Mesendoderm (in vitro differentiated cells): ENCODE measurements at regions not wholly inside any gene's neighbourhood (a gene's known extent, or its start where the extent isn't known, plus 50 kb on each side); places are given as distances from the start of the nearest gene placed in this dataset.
"Not testable (repeated sequence)": the region's sequence is repeated elsewhere in the genome, so short reads cannot be mapped to it uniquely, and the experiment has no call there.

Experiments used
- DNase-seq: peaks from one replicate; pipeline ENCODE4 v3.0.0; 2013
- H2AK5ac ChIP-seq: 2 replicates; pipeline ENCODE4 v1.6.1; 2013; ENCODE audit warnings: low read length, inconsistent platforms
- H2BK120ac ChIP-seq: 2 replicates; pipeline ENCODE4 v1.6.1; 2013; ENCODE audit warnings: low read depth, mild to moderate bottlenecking, low read length, moderate library complexity, mixed read lengths
- H2BK15ac ChIP-seq: replicated peaks from 2 replicates; pipeline ENCODE4 v1.6.1; 2013; ENCODE audit warnings: low read depth, mild to moderate bottlenecking, moderate library complexity
- H2BK5ac ChIP-seq: 2 replicates; pipeline ENCODE4 v1.6.1; 2013; ENCODE audit warnings: low read length, inconsistent platforms
- H3K18ac ChIP-seq: 2 replicates; pipeline ENCODE4 v1.6.1; 2013; ENCODE audit warnings: mild to moderate bottlenecking, low read length, mixed read lengths
- H3K23ac ChIP-seq: one replicate; pipeline ENCODE4 v1.6.1; 2013; ENCODE audit warnings: low read length
- H3K27ac ChIP-seq: 2 replicates; pipeline ENCODE4 v1.5.1; 2013; ENCODE audit warnings: low read depth, mild to moderate bottlenecking, inconsistent platforms, low read length, moderate library complexity
- H3K27me3 ChIP-seq: 2 replicates; pipeline ENCODE4 v1.6.1; 2013; ENCODE audit warnings: low read length, control low read depth, mild to moderate bottlenecking, inconsistent platforms; ENCODE audit not compliant: insufficient read depth, poor library complexity
- H3K36me3 ChIP-seq: 2 replicates; pipeline ENCODE4 v1.6.1; 2013; ENCODE audit warnings: low read length, inconsistent platforms; ENCODE audit not compliant: control insufficient read depth, insufficient read depth
- H3K4ac ChIP-seq: one replicate; pipeline ENCODE4 v1.6.1; 2013; ENCODE audit warnings: low read depth, mild to moderate bottlenecking, low read length, moderate library complexity
- H3K4me1 ChIP-seq: 2 replicates; pipeline ENCODE4 v1.6.1; 2013; ENCODE audit warnings: low read depth, low read length, inconsistent platforms; ENCODE audit not compliant: control insufficient read depth
- H3K4me2 ChIP-seq: 2 replicates; pipeline ENCODE4 v1.6.1; 2013; ENCODE audit warnings: low read length
- H3K4me3 ChIP-seq: 2 replicates; pipeline ENCODE4 v1.5.1; 2013; ENCODE audit warnings: mild to moderate bottlenecking, low read length
- H3K56ac ChIP-seq: one replicate; pipeline ENCODE4 v1.6.1; 2013; ENCODE audit warnings: low read length
- H3K79me1 ChIP-seq: 2 replicates; pipeline ENCODE4 v1.6.1; 2013; ENCODE audit warnings: low read length, inconsistent platforms
- H3K79me2 ChIP-seq: 2 replicates; pipeline ENCODE4 v1.6.1; 2013; ENCODE audit warnings: mild to moderate bottlenecking, low read length; ENCODE audit not compliant: control insufficient read depth, insufficient read depth
- H3K9ac ChIP-seq: 2 replicates; pipeline ENCODE4 v1.6.1; 2013; ENCODE audit warnings: low read length, inconsistent platforms
- H4K5ac ChIP-seq: one replicate; pipeline ENCODE4 v1.6.1; 2013; ENCODE audit warnings: low read length
- H4K8ac ChIP-seq: one replicate; pipeline ENCODE4 v1.6.1; 2013; ENCODE audit warnings: low read depth, mild to moderate bottlenecking, control low read depth, low read length, moderate library complexity
- WGBS: extraction: QIAGEN DNeasy Blood & Tissue Kit; methylation state at CpG from one replicate; pipeline ENCODE4 v1.1.7; 2013; ENCODE audit warnings: low lambda C conversion rate, missing lambda C conversion rate; ENCODE audit not compliant: insufficient coverage; ENCODE audit errors: extremely low coverage; 5-methylcytosine and 5-hydroxymethylcytosine counted together

DNA sequence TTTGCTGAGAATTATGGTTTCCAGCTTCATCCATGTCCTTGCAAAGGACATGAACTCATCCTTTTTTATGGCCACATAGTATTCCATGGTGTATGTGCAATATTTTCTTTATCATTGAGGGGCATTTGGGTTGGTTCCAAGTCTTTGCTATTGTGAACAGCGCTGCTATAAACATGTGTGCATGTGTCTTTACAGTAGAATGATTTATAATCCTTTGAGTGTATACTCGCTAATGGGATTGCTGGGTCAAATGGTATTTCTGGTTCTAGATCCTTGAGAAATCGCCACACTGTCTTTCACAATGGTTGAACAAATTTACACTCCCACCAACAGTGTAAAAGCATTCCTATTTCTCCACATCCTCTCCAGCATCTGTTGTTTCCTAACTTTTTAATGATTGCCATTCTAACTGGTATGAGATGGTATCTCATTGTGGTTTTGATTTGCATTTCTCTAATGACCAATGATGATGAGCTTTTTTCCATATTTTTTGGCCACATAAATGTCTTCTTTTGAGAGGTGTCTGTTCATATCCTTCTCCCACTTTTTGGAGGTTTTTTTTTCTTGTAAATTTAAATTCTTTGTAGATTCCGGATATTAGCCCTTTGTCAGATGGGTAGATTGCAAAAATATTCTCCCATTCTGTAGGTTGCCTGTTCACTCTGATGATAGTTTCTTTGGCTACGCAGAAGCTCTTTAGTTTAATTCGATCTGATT is 180.1 kb downstream of the PLPPR4 start:
- not testable (repeated sequence) for H4K8ac ChIP-seq, H3K36me3 ChIP-seq, H3K18ac ChIP-seq, H3K79me1 ChIP-seq, H2AK5ac ChIP-seq, H4K5ac ChIP-seq, H3K4me2 ChIP-seq, DNase-seq, H3K79me2 ChIP-seq, H3K23ac ChIP-seq, H2BK5ac ChIP-seq, H3K56ac ChIP-seq, H2BK120ac ChIP-seq, H3K9ac ChIP-seq, H3K4me3 ChIP-seq, H3K4ac ChIP-seq, H3K27me3 ChIP-seq, H3K4me1 ChIP-seq, H2BK15ac ChIP-seq, H3K27ac ChIP-seq
- WGBS = no CpG with 5 or more reads among the region's 6 CpGs

DNA sequence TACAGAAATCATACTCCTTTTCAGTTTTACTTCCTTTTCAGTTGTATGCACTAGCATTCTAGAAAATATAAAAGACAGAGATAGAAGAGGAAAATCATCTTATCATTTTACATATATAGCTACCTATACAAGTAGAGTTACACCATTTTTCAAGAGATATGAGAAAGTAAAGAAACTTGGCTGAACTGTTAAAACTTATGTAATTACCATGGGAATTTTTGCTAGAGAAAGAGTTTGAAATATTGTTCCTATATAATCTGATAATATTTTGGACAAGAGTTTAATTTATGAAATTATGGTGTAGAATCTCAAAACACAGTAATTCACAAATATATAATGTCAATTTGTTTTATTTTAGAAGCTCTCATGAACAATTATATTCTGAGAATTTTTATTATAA is 180.8 kb downstream of the PLPPR4 start:
- Histone ChIP-seq H3K27ac (no peak overlapping the region), H3K18ac (no peak overlapping the region), H3K23ac (no peak overlapping the region), H4K5ac (no peak overlapping the region), H3K79me1 (no peaks in the 10 kb centered on the region), H3K4me1 (no peaks in the 10 kb centered on the region), H3K9ac (no peak overlapping the region), H2BK120ac (no peak overlapping the region), H3K4me2 (no peak overlapping the region), H2BK15ac (no peak overlapping the region), H2AK5ac (no peak overlapping the region), H4K8ac (no peak overlapping the region), H3K79me2 (no peaks in the 10 kb centered on the region), H3K27me3 (no peaks in the 10 kb centered on the region), H3K4ac (no peak overlapping the region), H2BK5ac (no peak overlapping the region), H3K4me3 (no peak overlapping the region), H3K36me3 (no peaks in the 10 kb centered on the region), H3K56ac (no peak overlapping the region)
- no peak for DNase-seq

DNA sequence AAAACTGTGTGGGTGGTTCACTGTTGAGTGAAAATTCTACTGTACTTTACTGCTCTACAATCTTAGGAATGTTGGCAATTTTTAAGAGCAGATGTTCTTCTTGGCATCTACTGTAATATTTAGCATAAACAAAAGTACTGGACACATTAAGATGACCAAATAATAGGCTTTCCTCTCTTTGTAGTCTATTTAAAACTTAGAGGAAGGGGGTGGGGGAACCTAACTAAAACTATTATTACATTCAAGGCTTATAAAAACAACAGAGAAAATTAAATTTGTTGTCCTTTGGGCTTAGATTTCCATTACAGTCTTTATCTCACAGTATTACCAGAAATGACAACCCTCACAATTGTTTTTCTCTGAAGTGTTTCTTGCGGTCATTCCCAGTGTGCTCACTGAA is 181.2 kb downstream of the PLPPR4 start:
- H3K79me1 ChIP-seq = no peaks in the 10 kb centered on the region
- H3K4me3 ChIP-seq = no peak overlapping the region
- no peaks in the 10 kb centered on the region for H3K4me1 ChIP-seq
- H3K36me3 ChIP-seq = no peaks in the 10 kb centered on the region
- H2AK5ac ChIP-seq = no peak overlapping the region
- H3K23ac ChIP-seq = no peak overlapping the region
- no peak overlapping the region for H3K56ac ChIP-seq
- H3K4me2 ChIP-seq = no peak overlapping the region
- no peak overlapping the region for H4K5ac ChIP-seq
- H2BK120ac ChIP-seq = no peak overlapping the region
- no peak overlapping the region for H3K4ac ChIP-seq
- no peak overlapping the region for H4K8ac ChIP-seq
- no peaks in the 10 kb centered on the region for H3K79me2 ChIP-seq
- H3K27ac ChIP-seq = no peak overlapping the region
- no CpG with 5 or more reads among the region's 1 CpG for WGBS
- H2BK5ac ChIP-seq = no peak overlapping the region
- H3K27me3 ChIP-seq = no peaks in the 10 kb centered on the region
- no peak overlapping the region for H2BK15ac ChIP-seq
- no peak overlapping the region for H3K18ac ChIP-seq
- no peak for DNase-seq
- H3K9ac ChIP-seq = no peak overlapping the region

DNA sequence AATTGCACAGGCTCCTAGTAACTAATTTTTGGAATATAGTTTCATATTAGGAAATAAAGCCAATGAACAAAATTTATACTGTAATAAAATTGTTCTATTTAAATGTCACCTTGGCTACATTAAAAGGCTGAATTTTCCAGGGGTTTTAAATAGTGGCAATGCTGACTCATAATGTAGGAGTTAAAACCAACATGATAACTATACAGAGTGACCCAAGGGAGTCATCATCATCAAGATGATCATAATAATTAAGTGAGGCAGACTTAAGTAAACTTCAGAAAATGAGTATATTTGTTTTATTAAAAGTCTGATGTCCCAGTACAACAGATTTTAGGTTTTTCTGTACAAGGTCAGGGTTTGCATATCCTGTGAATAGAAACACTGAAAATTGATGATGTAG is 183.4 kb downstream of the PLPPR4 start:
- no peaks in the 10 kb centered on the region for H3K4me1 ChIP-seq
- H3K79me1 ChIP-seq = no peaks in the 10 kb centered on the region
- no peak overlapping the region for H3K4me2 ChIP-seq
- no peak overlapping the region for H2BK120ac ChIP-seq
- no peak overlapping the region for H3K18ac ChIP-seq
- H4K5ac ChIP-seq = no peak overlapping the region
- no peak overlapping the region for H4K8ac ChIP-seq
- no peak overlapping the region for H3K23ac ChIP-seq
- H3K27me3 ChIP-seq = no peaks in the 10 kb centered on the region
- no peak for DNase-seq
- H3K56ac ChIP-seq = no peak overlapping the region
- H3K4me3 ChIP-seq = no peak overlapping the region
- no peak overlapping the region for H2BK5ac ChIP-seq
- no peak overlapping the region for H3K9ac ChIP-seq
- H3K4ac ChIP-seq = no peak overlapping the region
- H2BK15ac ChIP-seq = no peak overlapping the region
- no peaks in the 10 kb centered on the region for H3K36me3 ChIP-seq
- no peak overlapping the region for H2AK5ac ChIP-seq
- no peak overlapping the region for H3K27ac ChIP-seq
- H3K79me2 ChIP-seq = no peaks in the 10 kb centered on the region

DNA sequence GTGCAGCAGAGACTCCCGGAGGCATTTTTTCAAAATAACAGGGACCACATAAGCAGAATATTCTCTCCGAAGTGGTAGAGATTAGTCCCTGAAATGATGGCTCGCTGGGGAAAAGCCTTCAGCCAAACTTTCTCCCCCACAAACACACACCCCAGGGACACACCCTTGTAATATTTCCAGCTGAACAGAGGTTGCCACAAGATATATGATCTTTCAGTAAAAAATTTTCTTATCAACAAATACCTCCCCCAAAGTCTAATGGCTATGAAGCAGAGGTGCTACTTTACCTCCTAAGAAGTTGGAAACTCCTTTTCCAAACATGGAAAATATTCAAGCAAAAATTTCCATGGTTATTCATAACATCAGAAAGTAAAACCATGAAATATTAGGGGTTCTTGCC is 190.2 kb upstream of the PALMD start:
- H3K36me3 ChIP-seq = no peaks in the 10 kb centered on the region
- H3K79me2 ChIP-seq = no peaks in the 10 kb centered on the region
- H3K4ac ChIP-seq = no peak overlapping the region
- H2BK15ac ChIP-seq = no peak overlapping the region
- no peak overlapping the region for H3K27ac ChIP-seq
- no peak overlapping the region for H4K5ac ChIP-seq
- H2AK5ac ChIP-seq = no peak overlapping the region
- H3K9ac ChIP-seq = no peak overlapping the region
- no peak overlapping the region for H3K4me3 ChIP-seq
- no peak overlapping the region for H2BK120ac ChIP-seq
- DNase-seq = no peak
- no CpG with 5 or more reads among the region's 3 CpGs for WGBS
- H3K4me2 ChIP-seq = no peak overlapping the region
- H4K8ac ChIP-seq = no peak overlapping the region
- no peak overlapping the region for H3K56ac ChIP-seq
- no peaks in the 10 kb centered on the region for H3K27me3 ChIP-seq
- no peaks in the 10 kb centered on the region for H3K79me1 ChIP-seq
- H3K23ac ChIP-seq = no peak overlapping the region
- H2BK5ac ChIP-seq = no peak overlapping the region
- no peak overlapping the region for H3K18ac ChIP-seq
- H3K4me1 ChIP-seq = no peaks in the 10 kb centered on the region

DNA sequence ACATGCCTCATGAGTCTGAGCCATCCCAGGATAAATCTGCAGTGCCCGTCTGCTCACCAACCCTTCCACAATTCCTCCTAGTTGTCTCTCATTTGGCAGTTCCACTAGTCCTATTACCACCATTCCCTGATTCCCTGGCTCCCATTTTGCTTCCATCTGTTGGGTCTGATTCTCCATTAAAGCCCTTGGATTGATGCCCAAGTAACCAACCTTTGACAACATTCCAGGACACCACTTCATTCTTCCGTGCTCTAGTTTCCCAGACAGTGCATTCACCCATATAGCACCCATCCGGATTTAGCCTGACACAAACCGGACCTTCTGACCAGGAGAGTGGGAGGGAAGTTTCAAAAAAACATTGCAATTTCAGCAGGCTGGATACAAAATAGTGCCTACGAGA is 189.4 kb upstream of the PALMD start:
- H3K9ac ChIP-seq = no peak overlapping the region
- no peaks in the 10 kb centered on the region for H3K79me1 ChIP-seq
- no peak overlapping the region for H4K8ac ChIP-seq
- no peak overlapping the region for H2BK15ac ChIP-seq
- no peak overlapping the region for H3K27ac ChIP-seq
- no peak overlapping the region for H3K4me2 ChIP-seq
- no peaks in the 10 kb centered on the region for H3K27me3 ChIP-seq
- H3K23ac ChIP-seq = no peak overlapping the region
- H2BK120ac ChIP-seq = no peak overlapping the region
- H3K4me1 ChIP-seq = no peaks in the 10 kb centered on the region
- H2AK5ac ChIP-seq = no peak overlapping the region
- no peaks in the 10 kb centered on the region for H3K79me2 ChIP-seq
- H3K4ac ChIP-seq = no peak overlapping the region
- H2BK5ac ChIP-seq = no peak overlapping the region
- H3K36me3 ChIP-seq = no peaks in the 10 kb centered on the region
- WGBS = no CpG with 5 or more reads among the region's 5 CpGs
- no peak overlapping the region for H3K56ac ChIP-seq
- no peak for DNase-seq
- H3K18ac ChIP-seq = no peak overlapping the region
- no peak overlapping the region for H4K5ac ChIP-seq
- no peak overlapping the region for H3K4me3 ChIP-seq
